Activated CD8-positive, alpha-beta memory T cell treated with anti-CD3 and anti-CD28 coated beads, Interleukin-2, amount 10 ng/mL, durations not matched to agents 7 days and 5 days (primary cell): ENCODE measurements at regions not wholly inside any gene's neighbourhood (a gene's known extent, or its start where the extent isn't known, plus 50 kb on each side); places are given as distances from the start of the nearest gene placed in this dataset.

ENCODE experiments used
- ATAC-seq: fragments of 150-1000 bp; cut with Tn5 transposase; one replicate; pipeline ENCODE4 v1.10.0; 2021; ENCODE audit warnings: moderate library complexity
- CTCF ChIA-PET: fragments of 350-600 bp; sonication (Branson Sonifier 250); formaldehyde crosslinking; loops from one replicate; lab custom pipeline; 2021; ENCODE audit warnings: antibody characterized with exemption; lab: Charles Lee
- DNase-seq: peaks from one replicate; pipeline ENCODE4 v3.0.0-alpha.2; 2020
- H3K27ac Mint-ChIP-seq: one replicate; pipeline ENCODE4 v1.8.0; 2021; ENCODE audit warnings: mild to moderate bottlenecking, mixed read lengths
- H3K27me3 Mint-ChIP-seq: one replicate; pipeline ENCODE4 v1.8.0; 2021; ENCODE audit warnings: mixed read lengths
- H3K36me3 Mint-ChIP-seq: one replicate; pipeline ENCODE4 v1.8.0; 2021; ENCODE audit warnings: mild to moderate bottlenecking, mixed read lengths
- H3K4me1 Mint-ChIP-seq: one replicate; pipeline ENCODE4 v1.8.0; 2021; ENCODE audit warnings: mixed read lengths
- H3K4me3 Mint-ChIP-seq: one replicate; pipeline ENCODE4 v1.8.0; 2021; ENCODE audit warnings: mild to moderate bottlenecking, moderate library complexity, mixed read lengths
- H3K9me3 Mint-ChIP-seq: one replicate; pipeline ENCODE4 v1.8.0; 2022; ENCODE audit warnings: low read depth, mixed read lengths

DNA sequence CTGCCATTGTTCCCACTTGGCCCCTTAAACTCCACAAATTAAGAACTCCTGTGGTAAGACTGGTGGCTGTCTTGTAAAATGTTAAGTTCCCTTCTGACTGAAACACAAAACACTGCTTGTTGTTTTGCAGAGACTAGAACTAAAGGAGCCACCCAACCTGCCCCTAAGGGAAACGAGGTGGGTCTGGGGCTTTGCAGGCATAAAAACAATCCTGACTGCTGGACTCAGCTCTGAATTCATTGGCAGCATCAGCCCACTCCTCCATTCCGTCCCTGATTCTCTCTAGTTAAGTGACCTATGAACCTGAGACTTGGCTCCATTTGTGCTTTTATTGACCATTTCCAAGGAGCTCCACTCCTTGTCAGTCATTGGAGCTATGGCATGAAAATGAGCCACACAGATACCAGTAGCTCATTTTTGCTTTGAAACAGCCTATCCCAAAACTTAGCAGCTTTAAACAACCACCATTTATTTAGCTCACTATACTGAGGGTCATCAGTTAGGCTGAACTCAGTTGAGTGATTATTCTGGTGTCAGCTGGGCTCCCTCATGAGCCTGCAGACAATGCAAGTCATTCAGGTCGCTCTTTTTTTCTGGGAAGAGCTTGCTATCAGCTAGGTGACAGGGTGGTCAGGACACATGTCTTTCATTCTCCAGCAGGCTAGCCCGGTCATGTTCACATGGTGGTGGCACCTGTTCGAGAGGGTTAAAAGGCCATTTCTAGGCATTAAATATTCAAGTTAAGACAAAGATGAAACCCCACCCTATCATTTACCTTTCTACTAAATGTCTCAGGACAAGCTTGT is 175.1 kb upstream of the CTNNB1 start:
- Mint-ChIP-seq H3K27me3 (peaks cover 19% of the 10 kb centered on the region), H3K36me3 (no peaks in the 10 kb centered on the region), H3K27ac (no peak overlapping the region), H3K9me3 (no peaks in the 10 kb centered on the region), H3K4me3 (no peak overlapping the region), H3K4me1 (no peaks in the 10 kb centered on the region)
- no peak for DNase-seq
- ATAC-seq, result no peak
- CTCF ChIA-PET, result no interaction called here

GRCh38 chr3:41026394-41027177 is 172.7 kb upstream of the CTNNB1 start:
- Mint-ChIP-seq H3K27ac (no peak overlapping the region), H3K4me3 (no peak overlapping the region), H3K9me3 (no peaks in the 10 kb centered on the region), H3K4me1 (no peaks in the 10 kb centered on the region), H3K27me3 (peaks cover 24% of the 10 kb centered on the region), H3K36me3 (no peaks in the 10 kb centered on the region)
- ATAC-seq (no peak), DNase-seq (no peak)
- CTCF ChIA-PET, result no interaction called here

- no peak for ATAC-seq
- H3K27ac Mint-ChIP-seq, result no peak overlapping the region
- DNase-seq, result no peak
- H3K4me3 Mint-ChIP-seq, result no peak overlapping the region
- no peaks in the 10 kb centered on the region for H3K4me1 Mint-ChIP-seq
- H3K27me3 Mint-ChIP-seq, result peaks cover 27% of the 10 kb centered on the region
- CTCF ChIA-PET, result no interaction called here
- no peaks in the 10 kb centered on the region for H3K36me3 Mint-ChIP-seq
- no peaks in the 10 kb centered on the region for H3K9me3 Mint-ChIP-seq
Observed at GRCh38 chr3:41029356-41029755, 169.9 kb upstream of the CTNNB1 start.

GRCh38 chr3:41030220-41030619 is 169.1 kb upstream of the CTNNB1 start:
- H3K9me3 Mint-ChIP-seq, result no peaks in the 10 kb centered on the region

GRCh38 chr3:41031401-41031800 is 167.9 kb upstream of the CTNNB1 start:
- no peaks in the 10 kb centered on the region for H3K9me3 Mint-ChIP-seq
- no peaks in the 10 kb centered on the region for H3K36me3 Mint-ChIP-seq
- H3K27ac Mint-ChIP-seq, result no peak overlapping the region

More at GRCh38 chr3:41030220-41030619, 169.1 kb upstream of the CTNNB1 start:
- DNase-seq (no peak), ATAC-seq (no peak)
- no peak overlapping the region for H3K4me3 Mint-ChIP-seq
- H3K27ac Mint-ChIP-seq, result no peak overlapping the region
- no peaks in the 10 kb centered on the region for H3K36me3 Mint-ChIP-seq
- no peaks in the 10 kb centered on the region for H3K4me1 Mint-ChIP-seq
- H3K27me3 Mint-ChIP-seq, result peaks cover 30% of the 10 kb centered on the region
- CTCF ChIA-PET, result no interaction called here

DNA sequence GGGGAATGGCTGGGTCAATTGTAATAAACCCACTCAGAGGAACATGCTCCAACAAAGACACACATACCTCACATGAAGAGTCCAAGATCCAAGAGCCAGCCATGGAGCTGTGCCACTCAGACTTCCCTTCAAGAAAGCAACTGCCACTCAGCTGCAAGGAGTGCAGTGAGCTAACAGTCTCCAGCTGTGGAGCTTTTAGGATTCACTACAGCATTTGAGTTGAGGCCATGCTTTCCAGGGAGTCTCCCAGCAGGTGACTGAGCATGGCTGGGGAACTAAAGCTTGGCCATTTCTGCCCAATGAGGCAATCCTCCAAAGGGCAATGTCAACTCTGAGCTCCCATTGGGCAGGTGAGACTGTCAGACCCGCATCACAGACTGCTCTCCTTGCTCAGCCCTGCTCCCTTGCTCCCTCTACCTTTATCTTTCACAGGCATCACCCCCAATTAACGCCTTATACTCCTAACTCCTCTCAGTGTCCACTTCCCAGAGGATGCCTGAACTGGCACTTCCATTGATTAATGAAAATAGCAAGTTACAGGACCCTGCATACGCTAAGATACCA is 165.3 kb upstream of the CTNNB1 start:
- Mint-ChIP-seq H3K27ac (no peak overlapping the region), H3K4me3 (no peak overlapping the region), H3K4me1 (no peaks in the 10 kb centered on the region), H3K36me3 (no peaks in the 10 kb centered on the region), H3K27me3 (peaks cover 53% of the 10 kb centered on the region), H3K9me3 (no peaks in the 10 kb centered on the region)
- CTCF ChIA-PET, result no interaction called here
- DNase-seq, result no peak
- no peak for ATAC-seq

More at GRCh38 chr3:41031401-41031800, 167.9 kb upstream of the CTNNB1 start:
- no peak for ATAC-seq
- CTCF ChIA-PET, result no interaction called here
- Mint-ChIP-seq H3K4me1 (no peaks in the 10 kb centered on the region), H3K4me3 (no peak overlapping the region), H3K27me3 (peaks cover 34% of the 10 kb centered on the region)
- DNase-seq, result no peak

DNA sequence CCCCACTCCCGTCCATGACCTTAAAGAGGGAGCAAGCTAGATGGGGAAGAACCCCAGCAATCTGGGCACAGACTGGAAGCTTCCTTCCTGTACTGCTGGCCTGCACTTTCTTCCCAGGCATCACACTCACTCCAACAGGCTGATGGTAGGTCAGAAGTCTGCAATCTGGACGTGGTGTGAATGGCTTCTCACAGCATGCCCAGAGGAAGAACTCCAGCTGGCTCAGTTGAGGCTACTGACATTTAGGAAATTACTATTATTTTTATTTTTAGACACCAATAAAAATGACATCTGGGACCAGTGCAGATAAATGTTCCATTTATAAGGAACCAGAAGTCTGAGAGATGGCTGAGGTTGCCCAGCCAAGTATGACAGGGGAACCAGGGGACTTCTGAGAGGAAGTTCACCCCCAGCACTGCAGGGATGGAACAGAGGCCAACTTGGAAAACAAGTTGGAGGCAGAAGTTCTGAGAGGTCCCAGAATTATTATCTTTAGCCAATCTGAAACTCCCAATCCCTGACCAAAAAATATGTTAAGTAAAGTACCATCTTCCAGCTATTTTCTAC is 163.8 kb upstream of the CTNNB1 start:
- H3K4me3 Mint-ChIP-seq, result no peak overlapping the region
- no peaks in the 10 kb centered on the region for H3K9me3 Mint-ChIP-seq
- H3K27me3 Mint-ChIP-seq, result peaks cover 52% of the 10 kb centered on the region
- no peaks in the 10 kb centered on the region for H3K36me3 Mint-ChIP-seq
- ATAC-seq (no peak), DNase-seq (no peak)
- H3K27ac Mint-ChIP-seq, result no peak overlapping the region
- CTCF ChIA-PET, result no interaction called here
- no peaks in the 10 kb centered on the region for H3K4me1 Mint-ChIP-seq

- no peaks in the 10 kb centered on the region for H3K36me3 Mint-ChIP-seq
Observed at GRCh38 chr3:41037651-41038334, 161.5 kb upstream of the CTNNB1 start.

DNA sequence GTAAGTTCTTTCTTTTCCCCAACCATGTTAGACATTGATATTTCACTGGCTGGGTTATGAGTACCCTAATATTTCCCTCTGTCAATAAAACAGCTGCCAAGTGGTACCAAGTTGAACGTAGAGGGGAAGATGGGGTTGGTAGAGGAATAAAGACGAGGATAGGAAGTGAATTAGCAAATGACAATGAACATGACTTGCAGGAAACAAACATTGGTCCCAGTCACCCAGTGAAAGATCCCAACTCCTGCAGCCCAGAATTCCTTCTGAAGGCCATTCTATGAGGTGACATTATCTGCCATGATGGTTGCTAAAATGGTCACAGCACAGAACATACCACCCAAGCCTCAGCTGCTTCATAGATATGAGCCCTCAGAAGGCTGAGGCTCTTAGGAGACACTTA is 159.0 kb upstream of the CTNNB1 start:
- CTCF ChIA-PET, result no interaction called here
- Mint-ChIP-seq H3K27ac (no peak overlapping the region), H3K36me3 (no peaks in the 10 kb centered on the region), H3K27me3 (peaks cover 30% of the 10 kb centered on the region), H3K9me3 (no peaks in the 10 kb centered on the region), H3K4me1 (no peaks in the 10 kb centered on the region), H3K4me3 (no peak overlapping the region)
- ATAC-seq, result no peak
- no peak for DNase-seq

More at GRCh38 chr3:41037651-41038334, 161.5 kb upstream of the CTNNB1 start:
- H3K9me3 Mint-ChIP-seq, result no peaks in the 10 kb centered on the region
- DNase-seq, result no peak
- no peak for ATAC-seq
- peaks cover 43% of the 10 kb centered on the region for H3K27me3 Mint-ChIP-seq
- no peak overlapping the region for H3K4me3 Mint-ChIP-seq
- H3K4me1 Mint-ChIP-seq, result no peaks in the 10 kb centered on the region
- no peak overlapping the region for H3K27ac Mint-ChIP-seq
- CTCF ChIA-PET, result no interaction called here

GRCh38 chr3:41041462-41041861 is 157.8 kb upstream of the CTNNB1 start:
- Mint-ChIP-seq H3K36me3 (no peaks in the 10 kb centered on the region), H3K27me3 (peaks cover 33% of the 10 kb centered on the region), H3K27ac (no peak overlapping the region), H3K4me3 (no peak overlapping the region), H3K9me3 (no peaks in the 10 kb centered on the region), H3K4me1 (no peaks in the 10 kb centered on the region)
- ATAC-seq (no peak), DNase-seq (no peak)
- CTCF ChIA-PET, result no interaction called here

GRCh38 chr3:41041899-41042298 is 157.4 kb upstream of the CTNNB1 start:
- peaks cover 36% of the 10 kb centered on the region for H3K27me3 Mint-ChIP-seq
- H3K9me3 Mint-ChIP-seq, result no peaks in the 10 kb centered on the region
- no peak for ATAC-seq
- CTCF ChIA-PET, result no interaction called here
- H3K27ac Mint-ChIP-seq, result no peak overlapping the region
- H3K4me3 Mint-ChIP-seq, result no peak overlapping the region
- H3K36me3 Mint-ChIP-seq, result no peaks in the 10 kb centered on the region
- no peak for DNase-seq
- H3K4me1 Mint-ChIP-seq, result no peaks in the 10 kb centered on the region

DNA sequence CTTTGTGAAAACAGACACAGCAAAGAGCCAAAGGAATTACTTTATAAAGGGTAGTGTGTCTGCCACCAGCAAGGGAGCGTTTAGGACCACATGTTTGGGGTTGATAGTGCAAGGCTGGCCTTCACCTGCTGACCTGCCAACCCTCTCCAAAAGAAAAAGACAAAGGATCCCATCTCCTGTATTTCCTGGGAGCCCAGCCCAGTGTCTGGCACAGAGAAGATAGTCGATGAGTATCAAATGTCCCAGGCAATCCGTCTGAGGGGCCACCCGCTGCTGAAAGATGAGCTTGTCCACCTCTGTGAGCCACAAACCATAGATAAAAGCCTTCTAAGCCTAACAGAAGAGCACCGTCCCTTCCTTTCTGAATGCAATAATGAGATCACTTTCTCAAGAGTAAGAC is 154.8 kb upstream of the CTNNB1 start:
- H3K27ac Mint-ChIP-seq, result no peak overlapping the region
- no peaks in the 10 kb centered on the region for H3K36me3 Mint-ChIP-seq
- peaks cover 4% of the 10 kb centered on the region for H3K9me3 Mint-ChIP-seq
- no peak for DNase-seq
- CTCF ChIA-PET, result no interaction called here
- H3K4me1 Mint-ChIP-seq, result no peaks in the 10 kb centered on the region
- peaks cover 36% of the 10 kb centered on the region for H3K27me3 Mint-ChIP-seq
- no peak for ATAC-seq
- H3K4me3 Mint-ChIP-seq, result no peak overlapping the region

GRCh38 chr3:41045491-41045890 is 153.8 kb upstream of the CTNNB1 start:
- Mint-ChIP-seq H3K4me1 (no peaks in the 10 kb centered on the region), H3K4me3 (no peak overlapping the region), H3K9me3 (peaks cover 4% of the 10 kb centered on the region), H3K27ac (no peak overlapping the region), H3K27me3 (peaks cover 38% of the 10 kb centered on the region), H3K36me3 (no peaks in the 10 kb centered on the region)
- ATAC-seq (no peak), DNase-seq (no peak)
- CTCF ChIA-PET, result no interaction called here
